ENCODE measurements at regions not wholly inside any gene's neighbourhood (a gene's known extent, or its start where the extent isn't known, plus 50 kb on each side); places are given as distances from the start of the nearest gene placed in this dataset.

- H3K4me3 ChIP-seq = no peak overlapping the region
These were observed 440.8 kb downstream of the ZNF385D start for GRCh38 chr3:21310161-21310560.

GRCh38 chr3:21297304-21297703 lies 453.7 kb downstream of the ZNF385D start:
- TF ChIP-seq POLR2A (IDR thresholded peaks at IDR 0.05) (no peak), CTCF (IDR thresholded peaks at IDR 0.05) (no peak), EP300 (IDR thresholded peaks at IDR 0.05) (no peak)
- H3K27ac ChIP-seq = no peak overlapping the region
- no peaks in the 10 kb centered on the region for H3K27me3 ChIP-seq
- peaks cover 0 to 24% (median 0%) of the 10 kb centered on the region in 4 donors for H3K9me3 ChIP-seq
- H3K4me1 ChIP-seq = no peaks in the 10 kb centered on the region
- 41 to 61% methylated on average over 1 of the region's 1 CpG for WGBS, 2 donors
- H3K4me3 ChIP-seq = no peak overlapping the region
- no peak for DNase-seq (ENCODE audit: low spot score in 2 of 2)
- H3K36me3 ChIP-seq = no peaks in the 10 kb centered on the region

More at GRCh38 chr3:21310161-21310560, 440.8 kb downstream of the ZNF385D start:
- DNase-seq (ENCODE audit: low spot score in 2 of 2) = no peak
- TF ChIP-seq CTCF (IDR thresholded peaks at IDR 0.05) = no peak
- TF ChIP-seq POLR2A (IDR thresholded peaks at IDR 0.05) = no peak
- no peak for TF ChIP-seq EP300 (IDR thresholded peaks at IDR 0.05)
- Histone ChIP-seq H3K36me3 (no peaks in the 10 kb centered on the region), H3K4me1 (no peaks in the 10 kb centered on the region), H3K9me3 (peaks cover 0 to 4% (median 0%) of the 10 kb centered on the region in 4 donors), H3K27ac (no peak overlapping the region), H3K27me3 (no peaks in the 10 kb centered on the region)
- 79 to 85% methylated on average over 2 of the region's 2 CpGs for WGBS, 2 donors

GRCh38 chr3:21294768-21295167 lies 456.2 kb downstream of the ZNF385D start:
- no peak overlapping the region for H3K4me3 ChIP-seq
- H3K27me3 ChIP-seq = no peaks in the 10 kb centered on the region
- no peak overlapping the region for H3K27ac ChIP-seq
- TF ChIP-seq POLR2A (IDR thresholded peaks at IDR 0.05) (no peak), CTCF (IDR thresholded peaks at IDR 0.05) (no peak)
- H3K4me1 ChIP-seq = no peaks in the 10 kb centered on the region
- H3K9me3 ChIP-seq = peaks cover 0 to 10% (median 0%) of the 10 kb centered on the region in 4 donors
- no peak for DNase-seq (ENCODE audit: low spot score in 2 of 2)
- H3K36me3 ChIP-seq = no peaks in the 10 kb centered on the region

GRCh38 chr3:21292971-21293370 lies 458.0 kb downstream of the ZNF385D start:
- WGBS, 2 donors = 66 to 67% methylated on average over 2 of the region's 2 CpGs
- Histone ChIP-seq H3K4me3 (peak overlapping the region in 1 of 4 donors; percentile 15), H3K27ac (no peak overlapping the region), H3K36me3 (no peaks in the 10 kb centered on the region), H3K27me3 (no peaks in the 10 kb centered on the region), H3K4me1 (no peaks in the 10 kb centered on the region), H3K9me3 (no peaks in the 10 kb centered on the region)
- TF ChIP-seq CTCF (IDR thresholded peaks at IDR 0.05) (no peak), POLR2A (IDR thresholded peaks at IDR 0.05) (no peak), EP300 (IDR thresholded peaks at IDR 0.05) (no peak)
- no peak for DNase-seq (ENCODE audit: low spot score in 2 of 2)

GRCh38 chr3:21290557-21290956 lies 460.5 kb downstream of the ZNF385D start:
- WGBS, 2 donors = 73% methylated on average over 1 of the region's 1 CpG
- no peak for DNase-seq (ENCODE audit: low spot score in 2 of 2)
- Histone ChIP-seq H3K4me1 (no peaks in the 10 kb centered on the region), H3K27me3 (no peaks in the 10 kb centered on the region), H3K9me3 (peaks cover 0 to 9% (median 0%) of the 10 kb centered on the region in 4 donors), H3K4me3 (no peak overlapping the region), H3K36me3 (no peaks in the 10 kb centered on the region), H3K27ac (no peak overlapping the region)
- TF ChIP-seq POLR2A (IDR thresholded peaks at IDR 0.05) = no peak
- peak in 1 of 5 experiments; percentile 22 for TF ChIP-seq CTCF (IDR thresholded peaks at IDR 0.05)
- TF ChIP-seq EP300 (IDR thresholded peaks at IDR 0.05) = no peak

All from tibial nerve (tissue), 4 donors.